ENCODE measurements at regions not wholly inside any gene's neighbourhood (a gene's known extent, or its start where the extent isn't known, plus 50 kb on each side); places are given as distances from the start of the nearest gene placed in this dataset.

GRCh38 chr6:105649192-105649591 is 246.3 kb upstream of the PREP start:
- ChIA-PET POLR2A (ENCODE audit: low non-redundant PET) (no interaction called here), CTCF (interaction anchor here (0.6 kb wide), 2 partner anchors 644 to 652 kb away, joined by 4 to 6 read pairs; no protein-coding TSS in a partner anchor)
- no peak for DNase-seq (ENCODE audit: low spot score)
- no peak overlapping the region for H3K27ac ChIP-seq
- no peak for TF ChIP-seq CTCF (conservative IDR thresholded peaks at IDR 0.05; ENCODE audit: low read depth)

DNA sequence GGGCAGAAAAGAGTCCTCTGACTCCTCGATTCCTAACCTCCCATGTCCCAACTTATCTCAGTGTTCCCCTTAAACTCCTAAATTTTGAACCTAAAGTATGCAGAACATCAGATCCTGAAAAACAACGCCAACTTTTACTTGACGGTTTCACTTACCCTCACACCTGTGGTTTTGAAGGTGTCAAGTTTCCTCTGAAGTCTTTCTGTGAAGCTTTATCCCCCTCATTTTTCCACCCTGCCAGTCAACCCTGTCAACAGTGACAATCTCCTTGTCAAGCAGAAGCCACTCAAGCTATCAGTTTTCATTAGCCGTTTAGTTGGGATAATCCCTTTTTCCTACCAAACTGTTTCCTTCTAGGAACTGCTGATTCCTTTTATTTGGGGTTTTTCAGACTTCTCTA is 245.4 kb upstream of the PREP start:
- POLR2A ChIA-PET (ENCODE audit: low non-redundant PET) = no interaction called here
- H3K27ac ChIP-seq = no peak overlapping the region
- no peak for TF ChIP-seq CTCF (conservative IDR thresholded peaks at IDR 0.05; ENCODE audit: low read depth)
- CTCF ChIA-PET = no interaction called here
- DNase-seq (ENCODE audit: low spot score) = no peak

DNA sequence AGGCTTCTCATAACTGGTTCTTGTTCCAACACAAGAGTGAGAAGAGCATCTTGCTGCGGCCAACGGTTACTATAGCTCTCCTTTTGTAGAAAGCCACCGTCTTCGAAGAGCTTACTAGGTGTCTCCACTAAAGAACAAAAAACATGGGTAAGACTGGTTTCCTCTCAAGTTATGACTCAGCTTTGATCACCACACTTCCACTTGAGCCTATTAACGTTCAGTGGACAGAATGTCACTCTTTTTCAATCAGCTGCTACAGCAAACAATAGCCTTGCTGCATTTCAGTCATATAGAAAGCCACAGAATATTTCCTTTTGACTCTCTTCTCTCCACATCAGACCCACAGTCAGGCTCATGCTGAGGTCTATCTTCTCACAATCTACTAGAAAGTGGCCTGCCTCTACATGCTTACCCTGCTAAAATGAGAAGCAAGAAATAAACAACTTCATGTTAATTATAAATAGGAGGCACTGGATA is 243.5 kb upstream of the PREP start:
- no peak for TF ChIP-seq CTCF (conservative IDR thresholded peaks at IDR 0.05; ENCODE audit: low read depth)
- ChIA-PET CTCF (no interaction called here), POLR2A (ENCODE audit: low non-redundant PET) (no interaction called here)
- no peak for DNase-seq (ENCODE audit: low spot score)
- no peak overlapping the region for H3K27ac ChIP-seq

DNA sequence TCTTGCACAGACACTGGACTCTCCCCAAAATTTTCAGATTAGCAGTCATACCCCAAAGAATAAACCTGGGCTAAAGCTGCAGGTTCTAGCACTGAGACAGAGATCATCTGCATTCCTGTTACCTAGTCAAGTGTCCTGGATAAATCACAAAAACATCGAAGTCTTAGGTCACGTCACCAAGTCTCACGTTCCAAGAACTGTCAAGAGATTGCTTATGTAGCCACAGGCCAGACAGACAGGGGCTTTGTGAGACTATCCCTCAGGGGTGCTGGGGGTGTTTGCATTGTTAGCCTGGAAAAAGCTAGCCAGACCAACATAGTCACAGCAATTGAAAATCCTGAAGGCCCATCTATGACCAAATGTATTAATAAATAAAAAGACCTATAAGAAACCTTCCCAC is 243.1 kb upstream of the PREP start:
- DNase-seq (ENCODE audit: low spot score) = no peak
- POLR2A ChIA-PET (ENCODE audit: low non-redundant PET) = no interaction called here
- CTCF ChIA-PET = no interaction called here
- no peak for TF ChIP-seq CTCF (conservative IDR thresholded peaks at IDR 0.05; ENCODE audit: low read depth)
- H3K27ac ChIP-seq = no peak overlapping the region

DNA sequence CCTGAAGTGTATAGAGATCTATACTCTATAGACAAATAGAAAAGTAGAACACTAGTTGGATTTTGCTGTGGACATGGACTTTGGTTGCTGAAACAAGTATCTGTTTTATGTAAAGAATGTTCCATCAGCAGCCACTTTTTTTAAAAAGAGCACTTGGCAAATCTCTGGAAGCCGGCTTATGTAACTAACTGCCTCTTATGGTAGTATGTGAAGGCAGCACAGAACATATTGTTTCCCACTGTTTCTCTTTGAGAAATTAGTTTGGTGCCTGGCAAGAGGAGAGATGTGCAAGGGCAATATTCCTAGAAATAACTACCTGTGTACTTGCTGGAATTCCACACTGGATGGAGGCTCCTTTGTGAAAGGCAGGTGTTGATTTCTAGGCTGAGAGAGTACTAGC is 242.3 kb upstream of the PREP start:
- DNase-seq (ENCODE audit: low spot score) = no peak
- H3K27ac ChIP-seq = no peak overlapping the region
- ChIA-PET POLR2A (ENCODE audit: low non-redundant PET) (no interaction called here), CTCF (no interaction called here)
- TF ChIP-seq CTCF (conservative IDR thresholded peaks at IDR 0.05; ENCODE audit: low read depth) = no peak

- ChIA-PET CTCF (no interaction called here), POLR2A (ENCODE audit: low non-redundant PET) (no interaction called here)
- TF ChIP-seq CTCF (conservative IDR thresholded peaks at IDR 0.05; ENCODE audit: low read depth) = no peak
- no peak overlapping the region for H3K27ac ChIP-seq
- DNase-seq (ENCODE audit: low spot score) = no peak
Observed at GRCh38 chr6:105644691-105645090, 241.8 kb upstream of the PREP start.

DNA sequence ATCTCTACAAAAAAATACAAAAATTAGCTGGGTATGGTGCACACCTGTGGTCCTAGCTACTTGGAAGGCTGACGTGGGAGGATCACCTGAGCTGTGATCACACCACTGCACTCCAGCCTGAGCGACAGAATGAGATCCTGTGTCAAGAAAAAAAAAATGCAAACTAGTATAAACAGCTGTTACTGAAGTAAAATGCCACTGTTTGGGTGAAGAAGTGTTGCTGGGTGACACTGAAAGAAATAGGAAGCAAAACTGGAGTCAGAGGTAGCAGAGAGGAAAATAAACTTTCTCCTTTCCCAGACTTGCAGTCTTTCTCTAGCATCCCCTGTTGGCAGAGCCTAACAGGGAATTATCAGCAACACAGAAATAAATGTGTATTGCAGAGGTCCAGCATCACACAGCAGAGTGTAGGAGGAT is 241.2 kb upstream of the PREP start:
- H3K27ac ChIP-seq = peak overlapping the region; percentile 73
- POLR2A ChIA-PET (ENCODE audit: low non-redundant PET) = no interaction called here
- CTCF ChIA-PET = interaction anchor here (0.6 kb wide), 1 partner anchor 397 kb away, joined by 4 read pairs; no protein-coding TSS in a partner anchor
- no peak for DNase-seq (ENCODE audit: low spot score)
- TF ChIP-seq CTCF (conservative IDR thresholded peaks at IDR 0.05; ENCODE audit: low read depth) = no peak
